ENCODE measurements at regions not wholly inside any gene's neighbourhood (a gene's known extent, or its start where the extent isn't known, plus 50 kb on each side); places are given as distances from the start of the nearest gene placed in this dataset.

GRCh38 chr11:15605094-15605493 is 490.4 kb downstream of the INSC start:
- Histone ChIP-seq H3K9ac (ENCODE audit: low read length) (no peak overlapping the region), H3K4me3 (replicated peaks in 1 of 2; ENCODE audit: low read depth in 1 of 2, low read length in 2 of 2) (no peak overlapping the region), H3K4me2 (ENCODE audit: low read length) (no peak overlapping the region), H3K4me1 (ENCODE audit: control insufficient read depth in 1 of 2, insufficient read depth in 2 of 2, low read length in 2 of 2) (no peaks in the 10 kb centered on the region), H3K79me2 (ENCODE audit: insufficient read depth, low read length) (no peaks in the 10 kb centered on the region), H3K9me2 (ENCODE audit: insufficient read depth) (no peaks in the 10 kb centered on the region), H3K27me3 (ENCODE audit: insufficient read depth, low read length) (peaks cover 25% of the 10 kb centered on the region), H3K27ac (ENCODE audit: low read depth, low read length) (no peak overlapping the region), H4K20me1 (ENCODE audit: insufficient read depth) (no peaks in the 10 kb centered on the region), H2AFZ (ENCODE audit: low read depth, low read length, poor library complexity, severe bottlenecking) (no peak overlapping the region), H3K9me3 (ENCODE audit: control insufficient read depth in 1 of 2, insufficient read depth in 1 of 2, low read depth in 1 of 2, low read length in 2 of 2) (no peaks in the 10 kb centered on the region), H3K36me3 (ENCODE audit: control insufficient read depth in 1 of 2, insufficient read depth in 2 of 2, low read length in 2 of 2) (no peaks in the 10 kb centered on the region)
- TF ChIP-seq RAD21 (IDR thresholded peaks at IDR 0.05; ENCODE audit: low read depth) (no peak), EGR1 (IDR thresholded peaks at IDR 0.05; ENCODE audit: low read depth) (no peak), EZH2 (IDR thresholded peaks at IDR 0.05) (no peak), CBX3 (IDR thresholded peaks at IDR 0.05; ENCODE audit: low read depth) (no peak), ZBTB33 (IDR thresholded peaks at IDR 0.05; ENCODE audit: extremely low read depth, insufficient replicate concordance, low read length) (no peak), POLR2A (IDR thresholded peaks at IDR 0.05; ENCODE audit: borderline replicate concordance, extremely low read depth, insufficient read depth, insufficient read length) (no peak), ELF1 (IDR thresholded peaks at IDR 0.05; ENCODE audit: borderline replicate concordance, low read depth) (no peak), ATF3 (IDR thresholded peaks at IDR 0.05) (no peak)
- intact Hi-C loops (cut with micrococcal nuclease): no loop called here
- no peak for ATAC-seq
- RAD21 ChIA-PET (ENCODE audit: low non-redundant PET in 1 of 2, low total read pairs in 2 of 2, uncharacterized antibody in 2 of 2, unreplicated experiment in 2 of 2): no interaction called here
- POLR2A ChIA-PET: no interaction called here
- CTCF ChIA-PET: no interaction called here
- BruUV-seq (replicated peaks): no TSS peak
- DNase-seq (ENCODE audit: low read depth, low spot score): no peak

- POLR2A ChIA-PET: no interaction called here
- DNase-seq (ENCODE audit: low read depth, low spot score): no peak
- no peaks in the 10 kb centered on the region for H4K20me1 ChIP-seq (ENCODE audit: insufficient read depth)
- no peak overlapping the region for H2AFZ ChIP-seq (ENCODE audit: low read depth, low read length, poor library complexity, severe bottlenecking)
- no peak overlapping the region for H3K4me3 ChIP-seq (replicated peaks in 1 of 2; ENCODE audit: low read depth in 1 of 2, low read length in 2 of 2)
- no peak for ATAC-seq
- no TSS peak for BruUV-seq (replicated peaks)
- no peak overlapping the region for H3K4me2 ChIP-seq (ENCODE audit: low read length)
- TF ChIP-seq CEBPB (IDR thresholded peaks at IDR 0.05; ENCODE audit: low read depth) (no peak), POLR2AphosphoS5 (IDR thresholded peaks at IDR 0.05; ENCODE audit: low read depth, low read length) (no peak), SP1 (IDR thresholded peaks at IDR 0.05; ENCODE audit: low read depth) (no peak), JUND (IDR thresholded peaks at IDR 0.05) (no peak), TCF7L2 (IDR thresholded peaks at IDR 0.05; ENCODE audit: borderline replicate concordance, extremely low read depth, insufficient read depth, insufficient read length) (no peak), EZH2phosphoT487 (IDR thresholded peaks at IDR 0.05; ENCODE audit: borderline replicate concordance) (no peak), ZFX (IDR thresholded peaks at IDR 0.05) (no peak), CBX3 (IDR thresholded peaks at IDR 0.05; ENCODE audit: low read depth) (no peak), ELF1 (IDR thresholded peaks at IDR 0.05; ENCODE audit: borderline replicate concordance, low read depth) (no peak), ATF3 (IDR thresholded peaks at IDR 0.05) (no peak), ZNF274 (IDR thresholded peaks at IDR 0.05; ENCODE audit: low read depth, low read length) (no peak), YY1 (IDR thresholded peaks at IDR 0.05; ENCODE audit: extremely low read depth, insufficient replicate concordance, low read depth, low read length) (no peak), SRF (IDR thresholded peaks at IDR 0.05; ENCODE audit: low read depth) (no peak)
- H3K4me1 ChIP-seq (ENCODE audit: control insufficient read depth in 1 of 2, insufficient read depth in 2 of 2, low read length in 2 of 2): no peaks in the 10 kb centered on the region
- no peaks in the 10 kb centered on the region for H3K36me3 ChIP-seq (ENCODE audit: control insufficient read depth in 1 of 2, insufficient read depth in 2 of 2, low read length in 2 of 2)
- H3K9me3 ChIP-seq (ENCODE audit: control insufficient read depth in 1 of 2, insufficient read depth in 1 of 2, low read depth in 1 of 2, low read length in 2 of 2): no peaks in the 10 kb centered on the region
- H3K9ac ChIP-seq (ENCODE audit: low read length): no peak overlapping the region
- H3K27ac ChIP-seq (ENCODE audit: low read depth, low read length): no peak overlapping the region
- RAD21 ChIA-PET (ENCODE audit: low non-redundant PET in 1 of 2, low total read pairs in 2 of 2, uncharacterized antibody in 2 of 2, unreplicated experiment in 2 of 2): no interaction called here
- intact Hi-C loops (cut with micrococcal nuclease): no loop called here
- H3K27me3 ChIP-seq (ENCODE audit: insufficient read depth, low read length): peaks cover 47% of the 10 kb centered on the region
- CTCF ChIA-PET: no interaction called here
- H3K79me2 ChIP-seq (ENCODE audit: insufficient read depth, low read length): no peaks in the 10 kb centered on the region
- H3K9me2 ChIP-seq (ENCODE audit: insufficient read depth): no peaks in the 10 kb centered on the region
Observed at GRCh38 chr11:15607361-15608036, 492.8 kb downstream of the INSC start.

All from HCT116 (cell line).